A673 (cell line): ENCODE measurements at regions not wholly inside any gene's neighbourhood (a gene's known extent, or its start where the extent isn't known, plus 50 kb on each side); places are given as distances from the start of the nearest gene placed in this dataset.

ENCODE experiments used
- BruUV-seq: library from RNA; stranded (reverse); fragments of 400-500 nt; replicated peaks from 2 replicates; lab custom pipeline; 2021; lab: Mats Ljungman, UMichigan
- CTCF ChIA-PET: fragments of 300-600 bp; sonication (Branson Sonifier 250); formaldehyde crosslinking; loops from one replicate; lab custom pipeline; 2022; ENCODE audit warnings: antibody characterized with exemption; lab: Charles Lee
- POLR2A ChIA-PET: fragments of 300-600 bp; sonication (Branson Sonifier 250); formaldehyde crosslinking; loops from one replicate; lab custom pipeline; 2022; ENCODE audit warnings: antibody characterized with exemption; ENCODE audit not compliant: low non-redundant PET; lab: Charles Lee
- DNase-seq: peaks from one replicate; pipeline ENCODE4 v3.0.0-alpha.2; 2015; ENCODE audit warnings: low spot score
- H3K27ac ChIP-seq: fragments of 200-600 bp; sonication (generic); 2 replicates; pipeline ENCODE4 v1.5.1; 2016; ENCODE audit warnings: mixed run types, low read depth, mild to moderate bottlenecking, mixed read lengths, antibody characterized with exemption, low read length; ENCODE audit not compliant: poor library complexity, severe bottlenecking
- H3K27me3 ChIP-seq: fragments of 200-600 bp; sonication (generic); replicated peaks from 2 replicates; pipeline ENCODE4 v1.6.1; 2017; ENCODE audit warnings: mixed run types, low read depth, mild to moderate bottlenecking, mixed read lengths, antibody characterized with exemption, low read length; ENCODE audit not compliant: insufficient read depth, poor library complexity
- H3K36me3 ChIP-seq: fragments of 200-600 bp; sonication (generic); 2 replicates; pipeline ENCODE4 v1.6.1; 2016; ENCODE audit warnings: mixed run types, mild to moderate bottlenecking, mixed read lengths, antibody characterized with exemption, low read length; ENCODE audit not compliant: insufficient read depth, poor library complexity, severe bottlenecking
- H3K4me1 ChIP-seq: fragments of 200-600 bp; sonication (generic); 2 replicates; pipeline ENCODE4 v1.6.1; 2017; ENCODE audit warnings: mixed run types, mild to moderate bottlenecking, mixed read lengths, antibody characterized with exemption, low read length; ENCODE audit not compliant: insufficient read depth, poor library complexity, severe bottlenecking
- H3K4me3 ChIP-seq: fragments of 200-600 bp; sonication (generic); 2 replicates; pipeline ENCODE4 v1.5.1; 2016; ENCODE audit warnings: low read depth, mixed run types, mild to moderate bottlenecking, mixed read lengths, low read length; ENCODE audit not compliant: poor library complexity, severe bottlenecking
- H3K9me3 ChIP-seq: fragments of 200-600 bp; sonication (generic); 2 replicates; pipeline ENCODE4 v1.6.1; 2016; ENCODE audit warnings: mixed run types, low read depth, mild to moderate bottlenecking, mixed read lengths, antibody characterized with exemption, low read length; ENCODE audit not compliant: poor library complexity, severe bottlenecking
- CTCF ChIP-seq: fragments of 300-800, 200-600 bp; sonication (generic); conservative IDR thresholded peaks from 2 replicates; pipeline ENCODE4 v1.5.1; 2017; ENCODE audit warnings: low read depth, mild to moderate bottlenecking, antibody characterized with exemption, low read length, moderate library complexity, mixed read lengths
- EZH2 ChIP-seq: fragments of 200-600 bp; sonication (generic); IDR thresholded peaks from 2 replicates; pipeline ENCODE4 v1.6.1; 2017; ENCODE audit warnings: borderline replicate concordance, low read depth, mild to moderate bottlenecking, mixed read lengths, antibody characterized with exemption, low read length; ENCODE audit not compliant: poor library complexity, severe bottlenecking
- intact Hi-C: fragments of 100-400 bp; cut with micrococcal nuclease; formaldehyde crosslinking; loops from one replicate; pipeline ENCODE4 v1.10.0; 2022; ENCODE audit not compliant: unreplicated experiment

- intact Hi-C loops = no loop called here
- no peak for DNase-seq
- Histone ChIP-seq H3K9me3 (no peaks in the 10 kb centered on the region), H3K4me1 (no peaks in the 10 kb centered on the region), H3K36me3 (no peaks in the 10 kb centered on the region), H3K4me3 (no peak overlapping the region), H3K27me3 (peaks cover 18% of the 10 kb centered on the region), H3K27ac (no peak overlapping the region)
- ChIA-PET POLR2A (no interaction called here), CTCF (no interaction called here)
- no peak for TF ChIP-seq CTCF
- no peak for TF ChIP-seq EZH2
- no TSS peak for BruUV-seq
Measured at GRCh38 chr13:112217431-112217830, 150.5 kb downstream of the SOX1 start.

- Histone ChIP-seq H3K4me1 (no peaks in the 10 kb centered on the region), H3K27ac (no peak overlapping the region), H3K36me3 (no peaks in the 10 kb centered on the region), H3K9me3 (no peaks in the 10 kb centered on the region), H3K27me3 (peaks cover 18% of the 10 kb centered on the region), H3K4me3 (no peak overlapping the region)
- no peak for DNase-seq
- CTCF ChIA-PET = no interaction called here
- POLR2A ChIA-PET = no interaction called here
- no peak for TF ChIP-seq CTCF
- no peak for TF ChIP-seq EZH2
- intact Hi-C loops = no loop called here
- BruUV-seq = no TSS peak
Measured at GRCh38 chr13:112218416-112218815, 151.5 kb downstream of the SOX1 start.

- no peaks in the 10 kb centered on the region for H3K36me3 ChIP-seq
- no TSS peak for BruUV-seq
- ChIA-PET CTCF (no interaction called here), POLR2A (no interaction called here)
- TF ChIP-seq EZH2 (no peak), CTCF (no peak)
- H3K4me1 ChIP-seq = no peaks in the 10 kb centered on the region
- H3K9me3 ChIP-seq = no peaks in the 10 kb centered on the region
- no peak for DNase-seq
- peaks cover 18% of the 10 kb centered on the region for H3K27me3 ChIP-seq
- no peak overlapping the region for H3K4me3 ChIP-seq
- H3K27ac ChIP-seq = no peak overlapping the region
- intact Hi-C loops = no loop called here
Measured at GRCh38 chr13:112219740-112220139, 152.8 kb downstream of the SOX1 start.
